PC-3 (cell line): ENCODE measurements at regions not wholly inside any gene's neighbourhood (a gene's known extent, or its start where the extent isn't known, plus 50 kb on each side); places are given as distances from the start of the nearest gene placed in this dataset.

Experiments used
- ATAC-seq: fragments of 200-7000 bp; cut with Tn5 transposase; 2 replicates; pipeline ENCODE4 v1.9.1; 2020; ENCODE audit warnings: mild to moderate bottlenecking, moderate library complexity
- BruUV-seq: library from RNA; stranded (reverse); fragments of 400-500 nt; replicated peaks from 2 replicates; lab custom pipeline; 2021; lab: Mats Ljungman, UMichigan
- CTCF ChIA-PET: fragments of 300-600 bp; sonication (Branson Sonifier 250); formaldehyde crosslinking; loops from one replicate; lab custom pipeline; 2022; ENCODE audit warnings: antibody characterized with exemption; lab: Charles Lee
- POLR2A ChIA-PET: fragments of 300-600 bp; sonication (Branson Sonifier 250); formaldehyde crosslinking; loops from one replicate; lab custom pipeline; 2022; ENCODE audit warnings: antibody characterized with exemption; ENCODE audit not compliant: unreplicated experiment; lab: Charles Lee
- DNase-seq: peaks from one replicate; pipeline ENCODE4 v3.0.0-alpha.2; 2015
- H2AFZ ChIP-seq: fragments of 300-600 bp; sonication (generic); 2 replicates; pipeline ENCODE4 v1.6.0; 2016; ENCODE audit warnings: antibody characterized with exemption, low read length
- H3F3A ChIP-seq: fragments of 300-600 bp; sonication (generic); one replicate; pipeline ENCODE4 v1.6.0; 2017; ENCODE audit warnings: antibody characterized with exemption, low read length, control low read depth, mild to moderate bottlenecking; ENCODE audit not compliant: unreplicated experiment
- H3K27ac ChIP-seq: fragments of 300-600 bp; sonication (generic); 2 replicates; pipeline ENCODE4 v1.5.1; 2016; ENCODE audit warnings: mild to moderate bottlenecking, low read length
- H3K27me3 ChIP-seq: fragments of 300-600 bp; sonication (generic); 2 replicates; pipeline ENCODE4 v1.6.1; 2016; ENCODE audit warnings: low read length, mixed read lengths
- H3K36me3 ChIP-seq: fragments of 300-600 bp; sonication (generic); 2 replicates; pipeline ENCODE4 v1.6.1; 2016; ENCODE audit warnings: low read depth, mixed run types, low read length, mixed read lengths
- H3K4me1 ChIP-seq: fragments of 300-600 bp; sonication (generic); 2 replicates; pipeline ENCODE4 v1.5.1; 2016; ENCODE audit warnings: low read length; ENCODE audit not compliant: insufficient read depth
- H3K4me2 ChIP-seq: fragments of 300-600 bp; sonication (generic); 2 replicates; pipeline ENCODE4 v1.6.0; 2016; ENCODE audit warnings: low read length
- H3K4me3 ChIP-seq: fragments of 300-600 bp; sonication (generic); 2 replicates; pipeline ENCODE4 v1.5.1; 2016; ENCODE audit warnings: mild to moderate bottlenecking, low read length, mixed read lengths
- H3K79me2 ChIP-seq: fragments of 300-600 bp; sonication (generic); 2 replicates; pipeline ENCODE4 v1.6.1; 2017; ENCODE audit warnings: low read length, mixed read lengths
- H3K9ac ChIP-seq: fragments of 300-600 bp; sonication (generic); 2 replicates; pipeline ENCODE4 v1.6.0; 2016; ENCODE audit warnings: mild to moderate bottlenecking, low read length
- H3K9me2 ChIP-seq: fragments of 300-600 bp; sonication (generic); replicated peaks from 2 replicates; pipeline ENCODE4 v1.6.1; 2016; ENCODE audit warnings: mixed run types, low read length, mixed read lengths
- H3K9me3 ChIP-seq: fragments of 300-600 bp; sonication (generic); 2 replicates; pipeline ENCODE4 v1.6.1; 2016; ENCODE audit warnings: low read length, mixed read lengths
- H4K20me1 ChIP-seq: fragments of 300-600 bp; sonication (generic); 2 replicates; pipeline ENCODE4 v1.6.1; 2016; ENCODE audit warnings: low read length, mixed read lengths
- CTCF ChIP-seq: fragments of 300-600 bp; sonication (generic); conservative IDR thresholded peaks from 2 replicates; pipeline ENCODE4 v1.5.1; 2017; ENCODE audit warnings: antibody characterized with exemption, low read depth, mild to moderate bottlenecking, low read length
- EZH2 ChIP-seq: fragments of 300-600 bp; sonication (generic); IDR thresholded peaks from one replicate; pipeline ENCODE4 v1.6.1; 2017; ENCODE audit warnings: antibody characterized with exemption, mild to moderate bottlenecking, low read length; ENCODE audit not compliant: unreplicated experiment
- EZH2phosphoT487 ChIP-seq: fragments of 300-600 bp; sonication (generic); IDR thresholded peaks from 2 replicates; pipeline ENCODE4 v1.6.1; 2018; ENCODE audit warnings: mild to moderate bottlenecking, antibody characterized with exemption, low read length, borderline replicate concordance
- intact Hi-C: fragments of 100-400 bp; cut with micrococcal nuclease; formaldehyde crosslinking; loops from 2 replicates; pipeline ENCODE4 v1.9.0; 2023

- no peaks in the 10 kb centered on the region for H3K79me2 ChIP-seq
- BruUV-seq, result no TSS peak
- H3K4me1 ChIP-seq, result no peaks in the 10 kb centered on the region
- H3K27me3 ChIP-seq, result no peaks in the 10 kb centered on the region
- no peaks in the 10 kb centered on the region for H3K9me3 ChIP-seq
- H4K20me1 ChIP-seq, result no peaks in the 10 kb centered on the region
- H3K9me2 ChIP-seq, result no peaks in the 10 kb centered on the region
- ATAC-seq (no peak), DNase-seq (no peak)
- H3F3A ChIP-seq, result no peaks in the 10 kb centered on the region
- ChIA-PET POLR2A (no interaction called here), CTCF (no interaction called here)
- no peak for TF ChIP-seq CTCF
- no peak for TF ChIP-seq EZH2phosphoT487
- no peak for TF ChIP-seq EZH2
- intact Hi-C loops, result no loop called here
- no peak overlapping the region for H2AFZ ChIP-seq
- H3K9ac ChIP-seq, result no peak overlapping the region
- no peak overlapping the region for H3K27ac ChIP-seq
- H3K4me3 ChIP-seq, result no peak overlapping the region
- H3K36me3 ChIP-seq, result no peaks in the 10 kb centered on the region
- H3K4me2 ChIP-seq, result no peak overlapping the region
Observed at GRCh38 chr9:109681301-109681700, 98.7 kb upstream of the PALM2AKAP2 start.

- intact Hi-C loops, result no loop called here
- no peaks in the 10 kb centered on the region for H3K9me2 ChIP-seq
- no peaks in the 10 kb centered on the region for H3K36me3 ChIP-seq
- CTCF ChIA-PET, result no interaction called here
- no peaks in the 10 kb centered on the region for H4K20me1 ChIP-seq
- POLR2A ChIA-PET, result no interaction called here
- no peak overlapping the region for H3K27ac ChIP-seq
- no peaks in the 10 kb centered on the region for H3K79me2 ChIP-seq
- DNase-seq (no peak), ATAC-seq (no peak)
- no peaks in the 10 kb centered on the region for H3F3A ChIP-seq
- H3K9ac ChIP-seq, result no peak overlapping the region
- no peak overlapping the region for H3K4me2 ChIP-seq
- no peaks in the 10 kb centered on the region for H3K27me3 ChIP-seq
- BruUV-seq, result no TSS peak
- H3K9me3 ChIP-seq, result no peaks in the 10 kb centered on the region
- H3K4me3 ChIP-seq, result no peak overlapping the region
- H2AFZ ChIP-seq, result no peak overlapping the region
- H3K4me1 ChIP-seq, result no peaks in the 10 kb centered on the region
- TF ChIP-seq EZH2phosphoT487 (no peak), EZH2 (no peak)
Observed at GRCh38 chr9:109682227-109682626, 97.8 kb upstream of the PALM2AKAP2 start.

GRCh38 chr9:109683521-109683920 is 96.5 kb upstream of the PALM2AKAP2 start:
- intact Hi-C loops, result no loop called here
- Histone ChIP-seq H3K79me2 (no peaks in the 10 kb centered on the region), H3K4me2 (no peak overlapping the region), H3K9me3 (no peaks in the 10 kb centered on the region), H3K9me2 (no peaks in the 10 kb centered on the region), H4K20me1 (no peaks in the 10 kb centered on the region), H3K36me3 (no peaks in the 10 kb centered on the region), H3K27ac (no peak overlapping the region), H3K27me3 (no peaks in the 10 kb centered on the region), H3F3A (no peaks in the 10 kb centered on the region), H3K4me3 (no peak overlapping the region), H2AFZ (no peak overlapping the region), H3K9ac (no peak overlapping the region), H3K4me1 (no peaks in the 10 kb centered on the region)
- CTCF ChIA-PET, result no interaction called here
- peak; percentile 5 for DNase-seq
- no peak for ATAC-seq
- POLR2A ChIA-PET, result no interaction called here
- no peak for TF ChIP-seq EZH2phosphoT487
- no peak for TF ChIP-seq EZH2
- no peak for TF ChIP-seq CTCF
- BruUV-seq, result no TSS peak
